Heart left ventricle (tissue), 13 donors: ENCODE measurements at regions not wholly inside any gene's neighbourhood (a gene's known extent, or its start where the extent isn't known, plus 50 kb on each side); places are given as distances from the start of the nearest gene placed in this dataset.

Experiments used
- POLR2A ChIP-seq, 2 donors: fragments of 450-650 bp; IDR thresholded peaks; one replicate each; pipeline ENCODE4 v1.6.1; 2017; ENCODE audit warnings: antibody characterized with exemption in 2 of 2, mild to moderate bottlenecking in 2 of 2, moderate library complexity in 2 of 2
- TF ChIP-seq, protein P1 (sequence below), 12 donors: fragments of 200-600 bp; sonication (generic) in 4 of 12; IDR thresholded peaks; one replicate each; pipeline versions ENCODE4 v1.5.0 to v1.8.0; 2018 to 2022; ENCODE audit warnings: antibody characterized with exemption in 12 of 12, mild to moderate bottlenecking in 5 of 12
- donor health status: ischemic (EF 13 %, LVEDD 7.1; RV severe dilation, severe dysfunction).
- donor health status: DM: no; HTN: yes; CAD: no.
- donor health status: DM: no; HTN: no; CAD: no.
- donor health status: ischemic (EF 25% LVEDD 6.9; RV normal size, moderate dysfunction).
- donor health status: ischemic (EF 25% LVEDD 5.7; RV mildly dilated, moderate dysfunction).
- donor health status: ischemic (EF 35%, LVEDD 5.7; RV mildly dilated, moderate dysfunction).
- donor health status: nonischemic (EF 11% LVEDD 7.7; RV severe dilation, severe dysfunction).
- donor health status: DM: yes; HTN: yes; CAD: no.
- donor health status: PGD.
- donor health status: ischemic (EF 29% LVEDD 5.4; RV normal size, mild dysfunction).
- donor health status: nonischemic (EF 23%, LVEDD 6.1; RV moderate dilation, normal function).

DNA sequence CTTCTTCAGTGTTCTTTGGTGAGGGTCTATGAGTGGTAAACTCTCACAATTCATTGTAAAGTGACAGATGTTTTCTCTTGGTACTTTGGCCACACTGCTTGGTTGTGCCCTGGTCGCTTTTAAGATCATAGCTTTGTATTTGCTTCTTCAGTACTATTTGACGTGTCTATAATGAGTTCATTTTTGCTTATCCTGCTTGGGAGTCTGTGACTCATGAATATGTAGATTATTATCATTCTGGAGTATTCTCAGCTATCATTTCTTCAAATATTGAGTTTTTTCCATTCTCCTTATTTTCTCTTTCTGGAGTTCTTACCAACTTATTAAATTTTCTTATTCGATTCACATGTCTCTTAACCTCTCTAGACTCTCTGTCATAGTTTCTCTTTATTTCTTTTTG is 73.0 kb upstream of the HS6ST1 start:
- no peak for TF ChIP-seq POLR2A (IDR thresholded peaks at IDR 0.05)
- TF ChIP-seq, protein P1, sequence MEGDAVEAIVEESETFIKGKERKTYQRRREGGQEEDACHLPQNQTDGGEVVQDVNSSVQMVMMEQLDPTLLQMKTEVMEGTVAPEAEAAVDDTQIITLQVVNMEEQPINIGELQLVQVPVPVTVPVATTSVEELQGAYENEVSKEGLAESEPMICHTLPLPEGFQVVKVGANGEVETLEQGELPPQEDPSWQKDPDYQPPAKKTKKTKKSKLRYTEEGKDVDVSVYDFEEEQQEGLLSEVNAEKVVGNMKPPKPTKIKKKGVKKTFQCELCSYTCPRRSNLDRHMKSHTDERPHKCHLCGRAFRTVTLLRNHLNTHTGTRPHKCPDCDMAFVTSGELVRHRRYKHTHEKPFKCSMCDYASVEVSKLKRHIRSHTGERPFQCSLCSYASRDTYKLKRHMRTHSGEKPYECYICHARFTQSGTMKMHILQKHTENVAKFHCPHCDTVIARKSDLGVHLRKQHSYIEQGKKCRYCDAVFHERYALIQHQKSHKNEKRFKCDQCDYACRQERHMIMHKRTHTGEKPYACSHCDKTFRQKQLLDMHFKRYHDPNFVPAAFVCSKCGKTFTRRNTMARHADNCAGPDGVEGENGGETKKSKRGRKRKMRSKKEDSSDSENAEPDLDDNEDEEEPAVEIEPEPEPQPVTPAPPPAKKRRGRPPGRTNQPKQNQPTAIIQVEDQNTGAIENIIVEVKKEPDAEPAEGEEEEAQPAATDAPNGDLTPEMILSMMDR (IDR thresholded peaks at IDR 0.05) = no peak
